ENCODE measurements at regions not wholly inside any gene's neighbourhood (a gene's known extent, or its start where the extent isn't known, plus 50 kb on each side); places are given as distances from the start of the nearest gene placed in this dataset.
"Not testable (repeated sequence)": the region's sequence is repeated elsewhere in the genome, so short reads cannot be mapped to it uniquely, and the experiment has no call there.

DNA sequence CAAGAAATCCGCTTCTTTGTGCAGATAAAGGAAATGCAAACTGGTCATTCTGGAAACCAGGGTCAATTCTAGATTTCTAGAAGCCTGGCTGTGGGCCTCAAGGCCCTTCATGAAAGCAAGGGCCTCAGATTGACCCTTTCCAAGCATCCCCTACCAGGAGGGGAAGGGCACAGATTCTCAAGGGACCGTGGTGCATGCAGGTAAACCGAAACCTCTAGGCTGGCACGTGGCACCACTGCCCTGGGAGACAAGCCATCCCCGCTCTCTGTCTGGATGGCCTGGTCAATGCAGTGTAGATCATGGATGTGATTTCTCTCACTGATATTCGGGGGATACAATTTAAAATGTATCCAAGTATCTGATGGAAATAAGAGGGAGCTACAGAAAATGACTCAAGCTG is 69.4 kb downstream of the TOMM20 start:
- no peak for DNase-seq (ENCODE audit: low spot score)

DNA sequence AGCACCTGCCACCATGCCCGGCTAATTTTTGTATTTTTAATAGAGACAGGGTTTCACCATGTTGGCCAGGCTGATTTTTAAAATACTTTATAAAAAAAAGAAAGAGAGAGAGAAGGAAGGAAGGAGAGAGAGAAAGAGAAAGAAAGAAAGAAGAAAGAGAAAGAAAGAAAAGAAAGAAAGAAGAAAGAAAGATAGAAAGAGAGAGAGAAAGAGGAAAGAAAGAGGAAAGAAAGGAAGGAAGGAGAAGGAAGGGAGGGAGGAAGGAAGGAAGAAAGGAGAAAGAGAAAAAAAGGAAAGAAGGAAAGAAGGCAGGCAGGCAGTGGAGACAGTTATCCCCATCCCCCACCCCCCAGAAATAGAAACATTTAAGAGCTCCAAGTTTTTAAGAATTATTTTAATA is 69.9 kb downstream of the TOMM20 start:
- no peak for DNase-seq (ENCODE audit: low spot score)

DNA sequence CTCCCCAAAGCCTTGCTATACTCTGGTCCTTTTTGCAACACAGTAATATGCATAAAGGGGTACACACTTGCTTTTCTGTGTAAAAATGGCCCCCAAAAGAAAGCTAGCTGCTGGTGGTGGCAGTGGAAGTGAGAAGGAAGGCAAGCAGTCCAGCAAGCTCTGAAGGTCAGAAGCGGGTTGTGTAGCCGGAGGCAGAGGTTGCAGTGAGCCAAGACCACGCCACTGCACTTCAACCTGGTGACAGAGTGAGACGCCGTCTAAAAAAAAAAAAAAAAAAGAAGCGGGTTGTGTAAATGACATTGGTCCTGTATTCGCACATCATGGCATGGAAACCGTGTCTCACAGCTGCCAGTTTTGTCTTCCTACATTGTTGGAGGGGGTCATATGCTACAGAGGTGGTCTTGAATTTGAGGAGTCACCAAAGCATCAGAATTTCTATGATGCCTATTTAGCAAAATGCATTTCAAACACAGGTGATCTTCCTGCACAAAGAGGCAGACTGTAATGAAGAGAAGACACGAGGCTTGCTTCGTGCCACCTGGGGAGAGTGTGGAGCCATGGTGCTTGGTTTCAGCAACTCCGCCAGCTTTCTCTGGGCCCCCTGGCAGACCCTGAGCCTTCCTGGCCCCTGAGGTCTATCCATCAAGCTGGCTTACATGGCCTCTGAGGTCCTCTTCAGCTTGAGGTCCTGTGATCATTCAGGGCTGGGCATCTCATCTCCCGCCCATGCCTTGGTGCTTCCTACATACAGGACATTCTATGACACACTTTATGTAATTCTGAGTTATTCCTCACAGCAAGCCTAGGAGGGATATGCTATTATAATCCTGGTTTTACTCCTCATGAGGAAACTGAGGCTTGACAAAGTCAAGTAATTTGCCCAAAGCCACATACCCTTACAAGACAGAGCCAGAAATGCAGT is 71.0 kb downstream of the TOMM20 start:
- no peak for DNase-seq (ENCODE audit: low spot score)

DNA sequence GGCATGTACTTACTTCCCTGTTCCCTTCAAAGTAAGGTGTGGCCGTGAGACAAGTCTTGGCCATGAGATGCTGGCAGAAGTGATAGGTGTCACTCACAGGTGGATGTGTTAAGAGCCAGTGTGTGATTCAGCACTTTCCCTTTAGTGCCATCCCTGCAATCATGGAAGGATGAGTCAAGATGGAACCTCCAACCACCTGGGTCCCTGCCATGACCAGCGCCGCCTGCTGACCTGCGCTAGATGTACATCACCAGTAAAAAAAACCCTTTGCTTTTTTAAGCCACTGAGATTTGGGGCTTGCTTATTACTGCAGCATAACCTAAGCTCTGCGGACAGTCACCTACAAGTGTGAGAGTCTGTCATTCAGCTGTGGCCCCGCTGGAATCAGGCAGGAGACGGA is 71.7 kb downstream of the TOMM20 start:
- DNase-seq (ENCODE audit: low spot score): no peak

DNA sequence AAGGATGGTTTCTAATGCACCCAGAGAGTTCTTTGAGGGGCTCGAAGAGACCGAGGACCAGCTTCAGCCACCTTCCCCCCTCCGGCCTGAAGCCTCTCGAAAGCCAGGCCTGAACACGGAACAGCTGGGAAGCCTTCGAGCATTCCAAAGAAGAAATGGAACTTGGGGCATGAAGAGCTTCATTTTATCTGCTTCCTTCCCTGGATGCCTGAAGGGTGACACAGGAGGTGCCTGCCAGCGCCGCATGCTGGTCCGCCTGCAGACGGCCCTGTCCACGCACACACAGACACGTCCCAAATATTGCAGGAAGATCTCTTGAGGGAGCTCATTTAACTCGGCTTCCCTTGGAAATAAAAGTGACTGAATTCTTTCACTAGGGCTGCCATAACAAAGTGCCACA is 73.7 kb downstream of the TOMM20 start:
- no peak for DNase-seq (ENCODE audit: low spot score)

DNA sequence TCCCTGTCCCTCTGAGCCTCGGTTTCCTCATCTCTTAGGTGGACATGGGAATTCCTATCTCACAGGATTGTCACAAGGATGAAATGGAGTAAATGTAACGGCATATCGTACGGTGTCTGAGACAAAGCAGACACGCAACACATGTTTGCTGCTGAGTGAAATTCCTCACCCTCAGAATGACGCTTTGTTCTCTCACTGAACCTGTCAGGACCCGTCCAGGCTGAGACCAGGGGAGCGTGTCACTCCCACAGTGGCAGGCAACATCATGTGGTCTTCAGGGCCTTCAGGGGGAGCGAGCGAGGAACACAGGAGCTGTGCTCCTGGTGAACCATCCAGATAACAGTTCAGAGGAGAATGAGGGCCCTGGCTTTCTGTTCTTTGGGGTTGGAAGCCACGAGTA is 74.2 kb downstream of the TOMM20 start:
- DNase-seq (ENCODE audit: low spot score): no peak

DNA sequence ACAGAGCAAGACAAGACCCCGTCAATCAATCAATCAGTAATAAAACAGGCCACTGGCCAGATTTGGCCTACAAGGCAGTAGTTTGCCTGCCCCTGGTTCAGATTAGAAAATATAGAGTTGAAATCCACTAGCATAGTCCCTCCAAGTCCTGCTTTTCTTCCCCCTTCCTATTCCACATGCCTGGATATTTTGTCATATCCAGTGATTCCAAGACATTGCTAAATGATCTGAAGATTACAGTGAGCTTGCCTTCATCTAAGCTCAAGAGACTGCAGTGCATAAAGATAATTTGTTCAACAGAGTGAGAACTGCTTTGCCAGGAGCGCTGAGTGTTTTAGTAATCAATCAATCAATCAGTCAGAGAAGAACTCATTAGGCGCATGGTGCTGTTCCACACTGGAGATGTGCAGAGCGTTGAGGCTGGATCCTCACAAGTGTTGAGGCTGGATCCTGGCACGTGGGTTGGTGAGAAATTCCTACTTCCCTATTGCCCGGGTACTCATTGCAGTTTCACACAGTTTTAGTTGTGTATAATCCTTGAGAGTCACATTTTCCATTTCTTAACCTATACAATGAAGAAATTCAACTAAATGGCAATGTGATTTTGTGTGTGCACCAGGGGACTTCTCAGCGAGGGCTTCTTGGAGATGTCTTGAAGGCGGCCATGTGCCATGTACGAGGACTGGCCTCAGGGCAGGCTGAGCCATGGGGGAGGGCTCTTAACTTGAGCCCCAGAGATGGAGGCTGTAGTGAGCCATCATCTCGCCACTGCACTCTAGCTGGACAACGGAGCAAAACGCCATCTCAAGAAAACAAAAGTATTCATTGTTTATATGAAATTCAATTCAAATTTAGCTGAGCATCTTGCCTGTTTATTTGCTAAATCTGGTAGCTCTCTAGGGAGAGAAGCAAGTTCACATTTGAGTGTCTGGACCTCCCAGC is 76.3 kb downstream of the TOMM20 start:
- no peak for DNase-seq (ENCODE audit: low spot score)

DNA sequence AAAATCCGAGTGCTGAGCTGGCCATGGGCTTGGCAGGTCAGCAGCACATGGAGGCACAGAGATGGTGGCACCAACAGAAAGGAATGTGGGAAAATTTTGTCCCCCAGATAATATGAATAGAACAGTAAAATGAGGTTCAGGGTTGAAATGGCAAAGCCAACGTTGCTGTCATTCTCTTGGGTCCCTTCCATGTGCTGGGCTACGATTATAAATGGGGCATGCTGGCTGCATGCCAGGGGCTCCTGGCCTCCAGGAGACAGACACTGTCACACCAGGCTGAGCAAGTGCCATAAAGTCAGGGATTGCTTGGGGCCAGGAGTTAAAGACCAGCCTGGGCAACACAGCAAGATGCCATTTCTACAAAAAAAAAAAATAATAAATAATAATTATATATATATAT is 77.1 kb downstream of the TOMM20 start:
- DNase-seq (ENCODE audit: low spot score): no peak

DNA sequence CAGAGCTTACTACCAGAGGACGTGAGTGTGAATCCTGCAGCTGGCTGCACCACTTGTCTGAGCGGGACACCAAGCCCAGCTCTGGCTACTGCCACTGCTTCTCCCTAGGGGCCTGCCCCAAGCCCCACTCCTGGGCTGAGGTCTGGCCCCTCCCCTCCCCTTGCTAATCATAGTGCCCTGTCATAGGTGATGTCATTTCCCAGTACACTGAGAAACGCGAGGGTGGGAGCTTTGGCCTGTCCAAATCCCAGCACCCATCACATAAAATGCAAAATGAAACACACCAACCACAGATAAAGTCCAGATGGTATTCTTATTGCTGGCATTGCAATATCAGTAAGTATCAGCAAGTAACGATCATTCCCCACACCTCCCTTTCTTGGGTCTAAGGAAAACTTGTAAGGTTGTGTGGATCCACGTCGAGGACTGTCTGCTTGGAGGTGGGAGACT is 77.7 kb downstream of the TOMM20 start:
- DNase-seq (ENCODE audit: low spot score): peak; percentile 58

DNA sequence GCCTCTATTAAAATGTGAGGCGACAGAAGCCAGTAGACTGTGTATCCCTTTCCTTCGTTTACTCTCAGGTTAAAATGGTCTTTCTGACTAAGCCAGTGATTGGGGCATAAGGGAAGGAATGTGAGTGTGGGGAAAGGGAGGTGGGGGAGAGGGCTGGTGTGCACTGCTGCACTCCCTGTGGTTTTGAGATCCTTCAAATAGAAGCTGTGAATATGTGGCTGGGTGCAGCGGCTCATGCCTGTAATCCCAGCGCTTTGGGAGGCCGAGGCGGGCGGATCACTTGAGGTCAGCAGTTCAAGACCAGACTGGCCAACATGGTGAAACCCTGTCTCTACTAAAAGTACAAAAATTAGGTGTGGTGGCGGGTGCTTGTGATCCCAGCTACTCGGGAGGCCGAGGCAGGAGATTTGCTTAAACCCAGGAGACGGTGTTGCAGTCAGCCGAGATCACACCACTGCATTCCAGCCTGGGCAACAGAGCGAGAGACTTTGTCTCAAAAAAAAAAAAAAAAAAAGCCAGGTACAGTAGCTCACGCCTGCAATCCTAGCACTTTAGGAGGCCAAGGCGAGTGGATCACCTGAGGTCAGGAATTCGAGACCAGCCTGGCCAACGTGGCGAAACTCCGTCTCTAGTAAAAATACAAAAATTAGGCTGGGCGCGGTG is 78.8 kb downstream of the TOMM20 start:
- not testable (repeated sequence) for DNase-seq (ENCODE audit: low spot score)

DNA sequence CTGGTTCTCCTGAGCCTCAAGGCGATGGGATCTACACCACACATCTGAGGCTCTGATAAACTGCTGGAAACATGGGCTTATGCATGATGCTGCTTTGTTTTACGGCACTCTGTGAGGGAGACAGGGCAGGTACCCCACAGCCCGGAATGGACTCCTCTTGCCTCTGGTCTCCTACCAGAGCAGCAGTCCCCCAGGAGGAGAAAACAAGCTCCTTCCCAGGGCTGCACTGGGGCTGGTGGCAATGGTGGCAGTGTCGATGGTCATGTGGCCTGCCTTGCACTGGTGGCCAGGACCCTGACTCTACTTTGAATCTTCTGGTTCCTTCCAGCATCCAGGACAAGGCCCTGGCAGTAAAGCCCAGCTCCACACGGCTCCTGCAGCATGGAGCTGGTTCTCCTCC is 79.4 kb downstream of the TOMM20 start:
- no peak for DNase-seq (ENCODE audit: low spot score)

DNA sequence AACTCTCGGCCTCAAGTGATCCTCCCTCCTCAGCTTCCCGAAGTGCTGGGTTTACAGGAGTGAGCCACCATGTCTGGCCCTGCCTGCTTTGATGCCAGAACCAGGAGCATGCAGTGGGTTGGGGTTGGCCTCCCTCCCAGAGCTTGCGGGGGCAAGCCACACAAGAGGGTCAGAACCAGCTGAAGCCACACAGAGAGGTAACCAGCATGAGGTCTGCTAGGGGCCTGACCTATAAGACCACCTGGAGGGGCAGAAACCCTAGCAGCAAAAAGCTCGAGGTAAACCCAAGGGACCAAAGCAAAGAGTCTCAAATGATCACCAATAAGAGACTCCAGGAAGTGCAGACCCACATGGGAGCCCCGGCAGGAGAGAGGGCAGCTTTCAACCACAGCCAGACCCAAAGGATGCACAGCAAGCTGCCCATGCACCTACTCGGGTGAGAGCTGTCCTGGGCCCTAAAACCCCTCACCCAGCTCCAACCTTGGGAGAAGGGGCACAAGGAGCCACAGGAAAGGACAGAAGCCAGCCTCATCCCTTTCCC is 81.2 kb downstream of the TOMM20 start:
- DNase-seq (ENCODE audit: low spot score): no peak

DNA sequence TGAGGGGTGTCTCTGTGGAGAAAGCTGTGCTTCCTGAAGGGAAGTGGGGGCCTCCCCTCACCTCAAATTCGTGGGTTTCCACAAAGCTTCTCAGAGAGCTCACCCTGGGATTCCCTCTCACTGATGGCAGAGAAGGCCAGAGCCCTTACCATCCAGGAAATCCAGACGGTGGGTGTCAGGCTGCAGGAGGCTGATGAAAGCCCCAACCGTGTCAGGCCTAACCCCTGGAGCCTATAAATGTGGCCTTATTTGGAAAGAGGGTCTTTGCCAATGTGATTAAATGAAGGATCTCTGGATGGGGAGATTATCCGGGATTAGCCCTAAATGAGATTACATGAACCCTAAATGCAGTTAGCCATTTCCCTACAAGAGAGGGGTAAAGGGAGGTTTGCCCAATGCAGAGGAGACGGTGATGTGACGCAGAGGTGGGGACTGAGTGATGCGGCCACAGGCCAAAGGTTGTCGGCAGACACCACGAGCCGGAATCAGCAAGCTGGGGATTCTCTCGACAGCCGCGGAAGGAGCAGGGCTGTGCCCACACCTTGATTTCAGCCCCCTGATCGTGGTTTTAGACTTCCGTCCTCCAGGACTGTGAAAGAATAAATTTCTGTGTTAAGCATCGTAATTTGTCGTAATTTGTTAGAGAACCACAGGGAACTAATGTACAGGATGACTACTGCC is 82.6 kb downstream of the TOMM20 start:
- DNase-seq (ENCODE audit: low spot score): no peak

DNA sequence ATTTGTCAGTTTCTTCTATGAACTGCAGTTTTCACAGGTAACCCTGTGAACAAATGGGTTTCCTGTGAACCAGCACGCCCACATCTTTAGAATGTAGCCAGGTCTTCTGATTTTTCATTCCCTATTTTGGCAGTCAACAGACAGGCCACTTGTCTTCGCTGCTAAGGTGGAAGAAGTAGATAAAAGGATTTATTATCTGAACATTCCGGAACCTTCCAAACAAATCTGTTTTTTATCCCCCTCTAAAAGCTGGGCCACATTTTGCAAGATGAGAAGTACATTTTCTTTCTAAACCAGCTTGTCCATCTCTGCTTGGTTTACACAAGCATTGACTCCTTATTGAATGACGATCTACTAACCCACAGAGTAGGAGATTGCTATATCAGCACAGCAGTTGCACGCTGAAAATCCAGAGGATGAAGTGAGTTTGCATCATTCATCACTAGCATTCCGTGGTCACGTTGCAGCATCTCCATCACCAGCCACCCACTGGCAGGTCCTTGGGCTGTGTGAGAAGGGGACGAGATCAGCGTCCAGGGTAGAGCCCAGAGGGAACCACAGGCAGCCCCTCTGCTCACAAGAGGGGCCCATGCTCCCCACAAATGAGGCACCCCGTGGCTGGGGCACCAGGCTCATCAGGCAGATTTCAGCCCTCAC is 83.5 kb downstream of the TOMM20 start:
- peak; percentile 33 for DNase-seq (ENCODE audit: low spot score)

DNA sequence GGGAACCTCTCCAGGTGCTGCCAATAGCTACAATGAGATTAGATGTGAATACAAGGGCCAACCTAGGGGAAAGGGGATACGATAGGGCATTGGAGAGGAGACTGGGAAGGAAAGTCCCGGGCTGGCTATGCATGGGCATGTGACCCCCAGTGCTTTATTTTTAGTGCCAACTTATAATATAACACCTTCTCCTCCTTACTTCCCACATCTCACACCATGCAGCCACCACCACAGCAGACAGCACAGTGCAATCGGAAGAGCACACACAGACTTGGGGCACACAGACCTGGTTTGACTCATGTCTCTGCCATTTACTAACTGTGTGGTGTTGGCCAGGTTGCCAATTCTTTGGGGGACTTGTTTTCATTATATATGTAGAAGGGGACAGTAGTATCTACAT is 85.4 kb downstream of the TOMM20 start:
- no peak for DNase-seq (ENCODE audit: low spot score)

DNA sequence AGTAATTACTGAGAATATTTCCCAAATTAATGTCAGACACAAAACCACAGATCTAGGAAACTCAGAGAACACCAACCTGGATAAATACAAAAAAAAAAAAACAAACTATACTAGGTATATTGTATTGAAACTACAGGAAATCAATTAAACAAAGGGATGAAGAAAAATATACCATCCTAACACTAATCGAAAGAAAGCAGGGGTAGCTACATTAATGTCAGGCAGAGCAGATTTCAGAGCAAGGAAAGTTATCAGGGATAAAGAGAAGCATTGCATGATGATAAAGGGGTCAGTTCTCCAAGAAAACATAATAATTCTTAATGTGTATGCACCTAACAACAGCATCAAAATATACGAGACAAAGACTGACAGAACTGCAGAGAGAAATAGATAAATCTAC is 89.9 kb downstream of the TOMM20 start:
- no peak for DNase-seq (ENCODE audit: low spot score)

DNA sequence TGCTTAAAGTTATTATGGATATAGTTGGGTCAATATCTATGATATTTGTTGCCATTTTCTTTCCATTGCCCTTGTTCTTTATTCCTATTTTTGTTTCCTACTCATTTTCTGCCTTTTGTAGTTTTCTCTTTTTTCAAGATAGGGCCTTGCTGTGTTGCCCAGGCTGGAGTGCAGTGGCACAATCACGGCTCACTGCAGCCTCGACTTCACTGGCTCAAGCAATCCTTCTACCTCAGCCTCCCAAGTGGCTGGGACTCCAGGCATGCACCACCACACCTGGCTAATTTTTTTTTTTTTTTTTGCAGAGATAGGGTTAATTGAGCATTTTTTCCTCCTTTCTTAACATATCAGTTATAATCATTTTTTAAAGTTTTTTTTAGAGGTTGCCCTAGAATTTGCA is 92.7 kb downstream of the TOMM20 start:
- DNase-seq (ENCODE audit: low spot score): no peak

DNA sequence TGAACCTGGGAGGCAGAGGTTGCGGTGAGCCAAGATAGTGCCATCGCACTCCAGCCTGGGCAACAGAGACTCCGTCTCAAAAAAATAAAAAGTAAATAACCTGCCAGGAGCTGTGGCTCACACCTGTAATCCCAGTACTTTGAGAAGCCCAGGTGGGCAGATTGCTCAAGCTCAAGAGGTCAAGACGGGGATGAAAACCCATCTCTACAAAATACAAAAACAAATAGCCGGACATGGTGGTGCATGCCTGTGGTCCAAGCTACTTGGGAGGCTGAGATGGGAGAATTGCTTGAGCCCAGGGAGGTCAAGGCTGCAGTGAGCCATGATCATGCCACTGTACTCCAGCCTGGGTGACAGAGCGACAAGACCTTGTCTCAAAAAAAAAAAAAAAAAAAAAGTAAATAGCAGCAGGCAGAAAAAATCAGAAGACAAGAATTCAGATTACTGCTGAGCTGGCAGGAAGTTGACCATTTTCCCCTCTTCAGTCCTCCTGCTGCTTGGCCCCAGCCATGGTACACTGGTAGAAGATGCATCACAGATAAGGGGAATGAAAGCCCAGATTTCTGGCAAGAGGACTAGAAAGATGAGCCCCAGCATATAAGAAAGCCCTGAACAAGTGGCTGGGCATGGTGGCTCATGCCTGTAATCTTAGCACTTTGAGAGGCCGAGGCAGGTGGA is 97.6 kb downstream of the TOMM20 start:
- no peak for DNase-seq (ENCODE audit: low spot score)

DNA sequence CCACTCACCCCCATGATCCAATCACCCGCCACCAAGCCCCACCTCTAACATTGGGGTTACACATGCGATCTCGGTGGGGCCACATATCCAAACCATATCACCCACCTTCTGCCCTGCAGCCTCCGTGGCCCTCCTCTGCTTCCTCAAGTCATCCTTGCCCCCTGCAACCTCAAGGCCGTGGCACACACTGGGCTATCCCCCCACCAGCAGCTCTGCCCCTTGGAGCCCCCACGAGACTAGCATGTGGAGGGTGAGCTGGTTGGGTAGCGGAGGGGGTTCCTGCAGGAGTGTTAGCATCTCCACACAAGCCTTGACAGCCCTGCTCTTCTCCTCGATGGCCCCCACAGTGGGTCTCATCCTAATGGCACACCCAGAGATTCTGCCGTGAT is 100.8 kb downstream of the TOMM20 start:
- no peak for DNase-seq (ENCODE audit: low spot score)

DNA sequence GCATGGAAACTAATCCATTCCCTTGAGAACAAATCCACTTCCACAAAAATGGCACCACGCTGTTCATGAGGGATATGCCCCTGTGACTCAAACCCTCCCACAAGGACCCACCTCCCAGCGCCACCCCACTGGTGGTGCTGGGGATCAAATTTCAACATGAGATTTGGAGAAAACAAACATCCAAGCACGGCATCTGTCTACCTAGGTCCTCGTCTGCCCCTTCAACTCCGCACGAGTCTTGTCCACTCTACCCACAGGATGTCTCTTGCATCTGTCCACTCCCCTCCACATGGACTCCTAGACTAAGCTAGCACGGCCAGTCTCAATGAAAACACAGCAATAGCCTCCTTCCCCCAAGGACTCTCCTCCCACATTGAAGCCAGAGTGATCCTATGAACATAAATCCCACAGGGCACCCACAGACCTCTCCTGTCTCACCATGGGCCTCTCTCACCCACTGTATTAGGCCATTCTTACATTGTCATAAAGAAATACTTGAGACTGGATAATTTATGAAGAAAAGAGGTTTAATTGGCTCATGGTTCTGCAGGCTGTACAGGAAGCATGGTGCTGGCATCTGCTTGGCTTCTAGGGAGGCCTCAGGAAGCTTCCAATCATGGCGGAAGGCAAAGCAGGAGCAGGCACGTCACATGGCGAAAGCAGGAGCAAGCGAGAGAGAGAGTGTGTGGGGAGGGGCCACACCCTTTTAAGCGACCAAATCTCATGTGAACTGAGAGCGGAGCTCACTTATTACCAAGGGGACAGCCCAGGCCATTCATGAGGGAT is 101.4 kb downstream of the TOMM20 start:
- no peak for DNase-seq (ENCODE audit: low spot score)
